ENCODE measurements at regions not wholly inside any gene's neighbourhood (a gene's known extent, or its start where the extent isn't known, plus 50 kb on each side); places are given as distances from the start of the nearest gene placed in this dataset.

DNA sequence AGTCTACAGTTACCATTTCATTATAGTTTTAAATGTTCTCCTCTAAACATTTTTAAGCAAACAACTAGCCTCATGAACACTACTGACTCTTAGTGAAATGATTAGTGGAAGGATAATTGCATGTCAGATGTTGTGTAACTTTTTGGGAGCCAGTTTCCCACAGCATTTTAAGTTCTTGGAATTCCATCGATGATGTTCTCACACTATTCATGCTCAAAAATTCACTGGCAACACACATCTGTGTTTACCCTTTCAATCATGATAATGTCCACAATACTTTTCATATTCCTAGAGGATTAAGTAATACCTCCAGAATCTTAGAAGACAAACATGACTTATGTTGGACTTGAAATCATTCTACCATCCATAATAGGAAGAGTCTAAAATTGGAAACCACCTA is 678.1 kb upstream of the ID4 start:
- dilution Hi-C loops (cut with HindIII; ENCODE audit: low sequenced_read_pairs, unreplicated experiment) = no loop called here
- intact Hi-C loops (cut with micrococcal nuclease) = no loop called here
- ATAC-seq (ENCODE audit: low read depth) = no peak

More for the DNA sequence above, 678.1 kb upstream of the ID4 start:
- H3K9me1 ChIP-seq (ENCODE audit: insufficient read depth, low read length) = no peaks in the 10 kb centered on the region
- H2AK5ac ChIP-seq (ENCODE audit: low read depth, low read length) = no peak overlapping the region
- no peaks in the 10 kb centered on the region for H3K27me3 ChIP-seq (ENCODE audit: control insufficient read depth, insufficient read depth, low read length)
- H3K23ac ChIP-seq (ENCODE audit: low read depth, low read length) = no peak overlapping the region
- no peak overlapping the region for H3K14ac ChIP-seq (replicated peaks; ENCODE audit: low read depth, low read length)
- H2AFZ ChIP-seq (replicated peaks; ENCODE audit: low read length, poor library complexity) = no peak overlapping the region
- no peaks in the 10 kb centered on the region for H3K4me1 ChIP-seq (ENCODE audit: control insufficient read depth, insufficient read depth, low read length)
- H3K56ac ChIP-seq (ENCODE audit: extremely low read depth, insufficient read depth, low read length) = no peak overlapping the region
- H2BK5ac ChIP-seq (ENCODE audit: low read depth, low read length, poor library complexity, severe bottlenecking) = no peak overlapping the region
- no peak for DNase-seq
- TF ChIP-seq RCOR1 (IDR thresholded peaks at IDR 0.05; ENCODE audit: insufficient replicate concordance, low read length) (no peak), CEBPB (IDR thresholded peaks at IDR 0.05; ENCODE audit: low read depth, low read length) (no peak), CHD1 (IDR thresholded peaks at IDR 0.05; ENCODE audit: low read depth, low read length) (no peak), POLR2A (IDR thresholded peaks at IDR 0.05; ENCODE audit: low read depth, low read length) (no peak), FOS (IDR thresholded peaks at IDR 0.05; ENCODE audit: low read depth, low read length) (no peak), MAZ (IDR thresholded peaks at IDR 0.05; ENCODE audit: borderline replicate concordance, low read depth, low read length) (no peak), NFE2L2 (IDR thresholded peaks at IDR 0.05; ENCODE audit: low read depth, low read length) (no peak), RFX5 (IDR thresholded peaks at IDR 0.05; ENCODE audit: low read depth, low read length) (no peak), MAFK (IDR thresholded peaks at IDR 0.05; ENCODE audit: low read depth, low read length) (no peak)
- TF ChIP-seq, protein P1, sequence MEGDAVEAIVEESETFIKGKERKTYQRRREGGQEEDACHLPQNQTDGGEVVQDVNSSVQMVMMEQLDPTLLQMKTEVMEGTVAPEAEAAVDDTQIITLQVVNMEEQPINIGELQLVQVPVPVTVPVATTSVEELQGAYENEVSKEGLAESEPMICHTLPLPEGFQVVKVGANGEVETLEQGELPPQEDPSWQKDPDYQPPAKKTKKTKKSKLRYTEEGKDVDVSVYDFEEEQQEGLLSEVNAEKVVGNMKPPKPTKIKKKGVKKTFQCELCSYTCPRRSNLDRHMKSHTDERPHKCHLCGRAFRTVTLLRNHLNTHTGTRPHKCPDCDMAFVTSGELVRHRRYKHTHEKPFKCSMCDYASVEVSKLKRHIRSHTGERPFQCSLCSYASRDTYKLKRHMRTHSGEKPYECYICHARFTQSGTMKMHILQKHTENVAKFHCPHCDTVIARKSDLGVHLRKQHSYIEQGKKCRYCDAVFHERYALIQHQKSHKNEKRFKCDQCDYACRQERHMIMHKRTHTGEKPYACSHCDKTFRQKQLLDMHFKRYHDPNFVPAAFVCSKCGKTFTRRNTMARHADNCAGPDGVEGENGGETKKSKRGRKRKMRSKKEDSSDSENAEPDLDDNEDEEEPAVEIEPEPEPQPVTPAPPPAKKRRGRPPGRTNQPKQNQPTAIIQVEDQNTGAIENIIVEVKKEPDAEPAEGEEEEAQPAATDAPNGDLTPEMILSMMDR (conservative IDR thresholded peaks at IDR 0.05; ENCODE audit: low read depth, low read length) = no peak
- TF ChIP-seq, protein P2, sequence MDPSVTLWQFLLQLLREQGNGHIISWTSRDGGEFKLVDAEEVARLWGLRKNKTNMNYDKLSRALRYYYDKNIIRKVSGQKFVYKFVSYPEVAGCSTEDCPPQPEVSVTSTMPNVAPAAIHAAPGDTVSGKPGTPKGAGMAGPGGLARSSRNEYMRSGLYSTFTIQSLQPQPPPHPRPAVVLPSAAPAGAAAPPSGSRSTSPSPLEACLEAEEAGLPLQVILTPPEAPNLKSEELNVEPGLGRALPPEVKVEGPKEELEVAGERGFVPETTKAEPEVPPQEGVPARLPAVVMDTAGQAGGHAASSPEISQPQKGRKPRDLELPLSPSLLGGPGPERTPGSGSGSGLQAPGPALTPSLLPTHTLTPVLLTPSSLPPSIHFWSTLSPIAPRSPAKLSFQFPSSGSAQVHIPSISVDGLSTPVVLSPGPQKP (IDR thresholded peaks at IDR 0.05; ENCODE audit: borderline replicate concordance, low read depth, low read length) = no peak
- H3K79me1 ChIP-seq (ENCODE audit: low read depth in 1 of 2, low read length in 2 of 2) = no peaks in the 10 kb centered on the region
- no peak overlapping the region for H2BK20ac ChIP-seq (ENCODE audit: low read depth, low read length)
- no peaks in the 10 kb centered on the region for H4K20me1 ChIP-seq (ENCODE audit: insufficient read depth, low read length)
- H3K27ac ChIP-seq (ENCODE audit: insufficient read depth, low read length) = no peak overlapping the region
- no peak overlapping the region for H3K4me2 ChIP-seq (ENCODE audit: low read depth, low read length)
- H4K91ac ChIP-seq (ENCODE audit: insufficient read depth, low read depth, low read length) = no peak overlapping the region
- peaks cover 3% of the 10 kb centered on the region; the same call in 1 of the 2 replicates for H3K9me3 ChIP-seq (ENCODE audit: control insufficient read depth, insufficient read depth, low read length)
- H3K4ac ChIP-seq (ENCODE audit: low read depth, low read length) = no peak overlapping the region
- CTCF ChIA-PET = no interaction called here
- POLR2A ChIA-PET (ENCODE audit: unreplicated experiment) = no interaction called here
- no CpG with 5 or more reads among the region's 1 CpG for WGBS, 2 experiments (ENCODE audit: extremely low coverage in 2 of 2, insufficient read length in 1 of 2)
- no peak overlapping the region for H3K18ac ChIP-seq (ENCODE audit: low read depth, low read length)
- no peak overlapping the region for H4K8ac ChIP-seq (ENCODE audit: low read depth in 2 of 2, low read length in 2 of 2)
- no peaks in the 10 kb centered on the region for H3K36me3 ChIP-seq (ENCODE audit: control insufficient read depth, insufficient read depth, low read length)
- H3K9ac ChIP-seq (ENCODE audit: low read depth, low read length) = no peak overlapping the region
- H2BK15ac ChIP-seq (ENCODE audit: low read depth, low read length) = no peak overlapping the region
- H4K5ac ChIP-seq (ENCODE audit: low read depth, low read length) = no peak overlapping the region
- H2BK120ac ChIP-seq (ENCODE audit: low read depth, low read length) = no peak overlapping the region
- BruUV-seq (replicated peaks) = no TSS peak
- no peak overlapping the region for H2AK9ac ChIP-seq (replicated peaks; ENCODE audit: low read depth, low read length, poor library complexity)
- no peak overlapping the region for H3K4me3 ChIP-seq (ENCODE audit: insufficient read depth, low read depth, low read length)
- in situ Hi-C loops (cut with MboI; ENCODE audit: low sequenced_read_pairs) = no loop called here

All from IMR-90 (cell line).